ENCODE measurements at regions not wholly inside any gene's neighbourhood (a gene's known extent, or its start where the extent isn't known, plus 50 kb on each side); places are given as distances from the start of the nearest gene placed in this dataset.

DNA sequence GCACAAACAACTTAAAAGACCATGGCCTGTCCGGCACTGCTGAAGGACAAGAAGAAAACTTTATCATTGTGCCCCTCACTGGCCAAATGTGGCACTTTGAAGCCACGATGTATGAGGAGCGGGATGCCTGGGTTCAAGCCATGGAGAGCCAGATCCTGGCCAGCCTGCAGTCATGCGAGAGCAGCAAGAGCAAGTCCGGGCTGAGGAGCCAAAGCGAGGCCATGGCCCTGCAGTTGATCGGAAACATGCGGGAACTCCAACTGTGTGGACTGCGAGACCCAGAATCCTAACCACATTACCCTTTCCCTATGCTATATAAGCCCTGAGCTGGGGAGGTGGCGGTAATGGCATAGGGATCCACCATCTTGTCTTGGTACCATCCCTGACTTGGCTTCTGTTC, 497.9 kb downstream of the ANXA1 start:
- TF ChIP-seq, protein P1, sequence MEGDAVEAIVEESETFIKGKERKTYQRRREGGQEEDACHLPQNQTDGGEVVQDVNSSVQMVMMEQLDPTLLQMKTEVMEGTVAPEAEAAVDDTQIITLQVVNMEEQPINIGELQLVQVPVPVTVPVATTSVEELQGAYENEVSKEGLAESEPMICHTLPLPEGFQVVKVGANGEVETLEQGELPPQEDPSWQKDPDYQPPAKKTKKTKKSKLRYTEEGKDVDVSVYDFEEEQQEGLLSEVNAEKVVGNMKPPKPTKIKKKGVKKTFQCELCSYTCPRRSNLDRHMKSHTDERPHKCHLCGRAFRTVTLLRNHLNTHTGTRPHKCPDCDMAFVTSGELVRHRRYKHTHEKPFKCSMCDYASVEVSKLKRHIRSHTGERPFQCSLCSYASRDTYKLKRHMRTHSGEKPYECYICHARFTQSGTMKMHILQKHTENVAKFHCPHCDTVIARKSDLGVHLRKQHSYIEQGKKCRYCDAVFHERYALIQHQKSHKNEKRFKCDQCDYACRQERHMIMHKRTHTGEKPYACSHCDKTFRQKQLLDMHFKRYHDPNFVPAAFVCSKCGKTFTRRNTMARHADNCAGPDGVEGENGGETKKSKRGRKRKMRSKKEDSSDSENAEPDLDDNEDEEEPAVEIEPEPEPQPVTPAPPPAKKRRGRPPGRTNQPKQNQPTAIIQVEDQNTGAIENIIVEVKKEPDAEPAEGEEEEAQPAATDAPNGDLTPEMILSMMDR (IDR thresholded peaks at IDR 0.05; ENCODE audit: insufficient read depth, low read length, poor library complexity, severe bottlenecking), result no peak
- no peak for TF ChIP-seq EZH2phosphoT487 (conservative IDR thresholded peaks at IDR 0.05; ENCODE audit: low read length)

Measured in SU-DHL-6 (cell line).